Cardiac muscle cell (in vitro differentiated cells and primary cell): ENCODE measurements at regions not wholly inside any gene's neighbourhood (a gene's known extent, or its start where the extent isn't known, plus 50 kb on each side); places are given as distances from the start of the nearest gene placed in this dataset.

Source experiments
- DNase-seq, 2 donors: peaks; one replicate each; pipeline versions ENCODE4 v3.0.0 to v3.0.0-alpha.2; 2010 to 2017; ENCODE audit warnings: low read depth in 1 of 2, low spot score in 1 of 2
- H3K27ac ChIP-seq: fragments of 200-600 bp; sonication (generic); 2 replicates; pipeline ENCODE4 v1.5.1; 2016
- H3K27me3 ChIP-seq: fragments of 200-600 bp; sonication (generic); 2 replicates; pipeline ENCODE4 v1.6.0; 2016; ENCODE audit warnings: control low read depth
- H3K36me3 ChIP-seq: fragments of 200-600 bp; sonication (generic); 2 replicates; pipeline ENCODE4 v1.5.1; 2016; ENCODE audit warnings: control low read depth
- H3K4me1 ChIP-seq: fragments of 200-600 bp; sonication (generic); 2 replicates; pipeline ENCODE4 v1.8.1; 2017; ENCODE audit warnings: low read depth, mild to moderate bottlenecking, mixed run types
- H3K4me3 ChIP-seq: fragments of 200-600 bp; sonication (generic); 2 replicates; pipeline ENCODE4 v1.5.1; 2016; ENCODE audit warnings: mild to moderate bottlenecking
- H3K9me3 ChIP-seq: fragments of 200-600 bp; sonication (generic); 2 replicates; pipeline ENCODE4 v1.5.1; 2017; ENCODE audit warnings: low read depth, mild to moderate bottlenecking, control low read depth
- CTCF ChIP-seq: IDR thresholded peaks from 2 replicates; pipeline ENCODE4 v1.5.1; 2012; ENCODE audit warnings: low read depth, mild to moderate bottlenecking, low read length

- H3K27ac ChIP-seq: no peak overlapping the region
- no peak overlapping the region for H3K4me3 ChIP-seq
- no peaks in the 10 kb centered on the region for H3K36me3 ChIP-seq
- H3K9me3 ChIP-seq: no peaks in the 10 kb centered on the region
- H3K27me3 ChIP-seq: no peaks in the 10 kb centered on the region
- no peak for DNase-seq
- no peak for TF ChIP-seq CTCF
- peaks cover 11% of the 10 kb centered on the region for H3K4me1 ChIP-seq
Measured at GRCh38 chr4:159481936-159482335, 379.1 kb downstream of the RAPGEF2 start.

- Histone ChIP-seq H3K36me3 (no peaks in the 10 kb centered on the region), H3K4me1 (peaks cover 11% of the 10 kb centered on the region), H3K27ac (no peak overlapping the region), H3K9me3 (no peaks in the 10 kb centered on the region), H3K27me3 (no peaks in the 10 kb centered on the region), H3K4me3 (no peak overlapping the region)
- no peak for DNase-seq
- no peak for TF ChIP-seq CTCF
Measured at GRCh38 chr4:159483110-159483781, 380.4 kb downstream of the RAPGEF2 start.

GRCh38 chr4:159483782-159484741, 381.2 kb downstream of the RAPGEF2 start:
- no peak overlapping the region for H3K4me3 ChIP-seq
- no peaks in the 10 kb centered on the region for H3K36me3 ChIP-seq
- no peak overlapping the region for H3K27ac ChIP-seq
- peaks cover 11% of the 10 kb centered on the region for H3K4me1 ChIP-seq
- H3K27me3 ChIP-seq: no peaks in the 10 kb centered on the region
- TF ChIP-seq CTCF: no peak
- no peak for DNase-seq
- no peaks in the 10 kb centered on the region for H3K9me3 ChIP-seq

GRCh38 chr4:159484864-159485263, 382.0 kb downstream of the RAPGEF2 start:
- H3K4me3 ChIP-seq: no peak overlapping the region
- no peak for DNase-seq
- H3K9me3 ChIP-seq: no peaks in the 10 kb centered on the region
- H3K27me3 ChIP-seq: no peaks in the 10 kb centered on the region
- peaks cover 11% of the 10 kb centered on the region for H3K4me1 ChIP-seq
- TF ChIP-seq CTCF: no peak
- no peak overlapping the region for H3K27ac ChIP-seq
- no peaks in the 10 kb centered on the region for H3K36me3 ChIP-seq

- peak; percentile 84 to 89 for DNase-seq
- H3K36me3 ChIP-seq: no peaks in the 10 kb centered on the region
- H3K27me3 ChIP-seq: no peaks in the 10 kb centered on the region
- no peak overlapping the region for H3K4me3 ChIP-seq
- H3K9me3 ChIP-seq: no peaks in the 10 kb centered on the region
- TF ChIP-seq CTCF: peak; percentile 82
- H3K4me1 ChIP-seq: peaks cover 11% of the 10 kb centered on the region
- H3K27ac ChIP-seq: no peak overlapping the region
Measured at GRCh38 chr4:159487284-159487747, 384.4 kb downstream of the RAPGEF2 start.
